GM12878 (cell line): ENCODE measurements at regions not wholly inside any gene's neighbourhood (a gene's known extent, or its start where the extent isn't known, plus 50 kb on each side); places are given as distances from the start of the nearest gene placed in this dataset.

Source experiments
- ATAC-seq: fragments of 200-7000 bp; cut with Tn5 transposase; 3 replicates; pipeline ENCODE4 v1.9.1; 2020; ENCODE audit warnings: mild to moderate bottlenecking, moderate library complexity
- BruUV-seq: library from RNA; stranded (reverse); fragments of 400-500 nt; replicated peaks from 2 replicates; lab custom pipeline; 2021; lab: Mats Ljungman, UMichigan
- CTCF ChIA-PET: fragments of 300-600 bp; sonication (Branson Sonifier 250); formaldehyde crosslinking; extraction: SDS; loops from one replicate; lab custom pipeline; 2021; ENCODE audit warnings: inconsistent platforms; lab: Yijun Ruan, JAX
- POLR2A ChIA-PET: fragments of 350-600 bp; formaldehyde crosslinking; extraction: SDS; loops from one replicate; lab custom pipeline; 2021; ENCODE audit warnings: inconsistent platforms; lab: Charles Lee
- RAD21 ChIA-PET: fragments of 300-600 bp; sonication (Branson Sonifier 250); formaldehyde crosslinking; loops from one replicate; lab custom pipeline; 2023; ENCODE audit warnings: antibody characterized with exemption; ENCODE audit not compliant: unreplicated experiment; lab: Charles Lee
- SMC1A ChIA-PET: fragments of 300-600 bp; sonication (Branson Sonifier 250); formaldehyde crosslinking; loops from one replicate; lab custom pipeline; 2023; ENCODE audit not compliant: unreplicated experiment, uncharacterized antibody; lab: Charles Lee
- DNase-seq: peaks from one replicate; pipeline ENCODE4 v3.0.0-alpha.2; 2011; ENCODE audit warnings: low read depth, low spot score
- FAIRE-seq: peaks from 3 replicates; lab custom pipeline; 2011; peaks lifted over from hg19 to GRCh38; lab: Jason Lieb, UNC
- H2AFZ ChIP-seq: 2 replicates; pipeline ENCODE4 v1.6.0; 2011; ENCODE audit warnings: low read depth, low read length, control low read depth; ENCODE audit not compliant: control insufficient read depth
- H3K27ac ChIP-seq: 2 replicates; pipeline ENCODE4 v1.5.1; 2011; ENCODE audit warnings: control low read depth; ENCODE audit not compliant: control insufficient read depth, insufficient read depth
- H3K27me3 ChIP-seq, 2 experiments: replicated peaks in 1 of 2; 2 replicates each; pipeline versions ENCODE4 v1.6.0 to v1.6.1; 2011; ENCODE audit warnings: low read length in 1 of 2; ENCODE audit not compliant: control insufficient read depth in 2 of 2, insufficient read depth in 2 of 2
- H3K36me3 ChIP-seq, 2 experiments: 2 replicates each; pipeline ENCODE4 v1.5.1; 2011; ENCODE audit warnings: low read length in 1 of 2; ENCODE audit not compliant: control insufficient read depth in 2 of 2, insufficient read depth in 2 of 2
- H3K4me1 ChIP-seq: 2 replicates; pipeline ENCODE4 v1.6.1; 2011; ENCODE audit warnings: mild to moderate bottlenecking, low read length, moderate library complexity, mixed read lengths; ENCODE audit not compliant: control insufficient read depth, insufficient read depth
- H3K4me2 ChIP-seq: 2 replicates; pipeline ENCODE4 v1.6.0; 2011; ENCODE audit warnings: control low read depth; ENCODE audit not compliant: control insufficient read depth, insufficient read depth
- H3K4me3 ChIP-seq: fragments of 200-600 bp; sonication (generic); 2 replicates; pipeline ENCODE4 v1.5.1; 2016
- H3K79me2 ChIP-seq: 2 replicates; pipeline ENCODE4 v1.6.0; 2011; ENCODE audit warnings: low read length; ENCODE audit not compliant: control insufficient read depth, insufficient read depth
- H3K9ac ChIP-seq: 2 replicates; pipeline ENCODE4 v1.8.0; 2011; ENCODE audit warnings: low read length, control low read depth, mixed read lengths; ENCODE audit not compliant: control insufficient read depth, insufficient read depth
- H3K9me3 ChIP-seq: replicated peaks from 3 replicates; pipeline ENCODE4 v1.5.1; 2011; ENCODE audit warnings: mild to moderate bottlenecking, low read length; ENCODE audit not compliant: control insufficient read depth, insufficient read depth
- H4K20me1 ChIP-seq: 2 replicates; pipeline ENCODE4 v1.6.0; 2011; ENCODE audit not compliant: control insufficient read depth, insufficient read depth
- E4F1 ChIP-seq: fragments of 450-650 bp; IDR thresholded peaks from 2 replicates; pipeline ENCODE4 v1.6.1; 2018; ENCODE audit warnings: borderline replicate concordance, mild to moderate bottlenecking; ENCODE audit not compliant: partially characterized antibody
- EGR1 ChIP-seq, 2 experiments: IDR thresholded peaks; 1 replicate in 1 of 2; 2 replicates in 1 of 2; pipeline ENCODE4 v1.6.1; 2011 to 2012; ENCODE audit warnings: low read depth in 2 of 2, low read length in 2 of 2, borderline replicate concordance in 1 of 2, mild to moderate bottlenecking in 1 of 2, moderate library complexity in 1 of 2
- KDM1A ChIP-seq: fragments of 200-600 bp; sonication (generic); IDR thresholded peaks from 2 replicates; pipeline ENCODE4 v1.6.1; 2016; ENCODE audit warnings: borderline replicate concordance
- KLF5 ChIP-seq: fragments of 450-650 bp; IDR thresholded peaks from 2 replicates; pipeline ENCODE4 v1.6.1; 2014; ENCODE audit warnings: mild to moderate bottlenecking; ENCODE audit not compliant: partially characterized antibody
- STAT1 ChIP-seq: fragments of 450-650 bp; conservative IDR thresholded peaks from 2 replicates; pipeline ENCODE4 v1.6.1; 2014; ENCODE audit warnings: antibody characterized with exemption, mild to moderate bottlenecking
- SUPT20H ChIP-seq: IDR thresholded peaks from 2 replicates; pipeline ENCODE4 v1.6.1; 2011; ENCODE audit warnings: low read depth, mild to moderate bottlenecking, low read length, moderate library complexity, borderline replicate concordance; ENCODE audit not compliant: control insufficient read depth
- TCF7 ChIP-seq: IDR thresholded peaks from 2 replicates; pipeline ENCODE4 v1.6.1; 2014; ENCODE audit warnings: antibody characterized with exemption, borderline replicate concordance
- ZNF24 ChIP-seq: fragments of 450-650 bp; IDR thresholded peaks from 2 replicates; pipeline ENCODE4 v1.6.1; 2017; ENCODE audit warnings: antibody characterized with exemption, mild to moderate bottlenecking
- in situ Hi-C: fragments of 300-500 bp; cut with MboI; formaldehyde crosslinking; loops from 9 replicates; pipeline ENCODE4 v1.14.3; 2018; ENCODE audit warnings: mixed read lengths
- intact Hi-C: fragments of 100-400 bp; cut with micrococcal nuclease; formaldehyde crosslinking; loops from one replicate; pipeline ENCODE4 v1.14.2; 2022; ENCODE audit not compliant: unreplicated experiment

- H3K4me1 ChIP-seq: no peaks in the 10 kb centered on the region
- no peaks in the 10 kb centered on the region for H4K20me1 ChIP-seq
- H3K4me3 ChIP-seq: no peak overlapping the region
- CTCF ChIA-PET: no interaction called here
- no peaks in the 10 kb centered on the region for H3K9me3 ChIP-seq
- no peaks in the 10 kb centered on the region for H3K27me3 ChIP-seq
- SMC1A ChIA-PET: no interaction called here
- in situ Hi-C loops (no loop called here), intact Hi-C loops (no loop called here)
- H3K4me2 ChIP-seq: no peak overlapping the region
- POLR2A ChIA-PET: no interaction called here
- H3K9ac ChIP-seq: no peak overlapping the region
- RAD21 ChIA-PET: no interaction called here
- BruUV-seq: no TSS peak
- FAIRE-seq (no peak), ATAC-seq (no peak), DNase-seq (no peak)
- no peaks in the 10 kb centered on the region for H3K79me2 ChIP-seq
- no peak overlapping the region for H2AFZ ChIP-seq
- TF ChIP-seq KLF5: no peak
- TF ChIP-seq KDM1A: no peak
- TF ChIP-seq STAT1: no peak
- no peak for TF ChIP-seq SUPT20H
- no peak for TF ChIP-seq ZNF24
- H3K36me3 ChIP-seq: no peaks in the 10 kb centered on the region
- H3K27ac ChIP-seq: no peak overlapping the region
These were observed 175.6 kb downstream of the RELL1 start for GRCh38 chr4:37510626-37511025.

GRCh38 chr4:37503261-37503660, 182.9 kb downstream of the RELL1 start:
- intact Hi-C loops: no loop called here
- Histone ChIP-seq H3K4me3 (no peak overlapping the region), H3K27ac (no peak overlapping the region), H3K79me2 (no peaks in the 10 kb centered on the region)
- no peak for DNase-seq
- TF ChIP-seq E4F1 (no peak), TCF7 (no peak), EGR1 (IDR thresholded peaks at IDR 0.05; ENCODE audit: borderline replicate concordance in 1 of 2, low read depth in 2 of 2, low read length in 2 of 2) (no peak)
- TF ChIP-seq, all 136 proteins: peak for 0
- Histone ChIP-seq H2AFZ (no peak overlapping the region), H3K9ac (no peak overlapping the region), H3K4me1 (no peaks in the 10 kb centered on the region), H4K20me1 (no peaks in the 10 kb centered on the region), H3K27me3 (peaks cover 0 to 2% of the 10 kb centered on the region in 2 experiments; a peak in 1 of 4 replicates), H3K4me2 (no peak overlapping the region), H3K36me3 (no peaks in the 10 kb centered on the region), H3K9me3 (no peaks in the 10 kb centered on the region)
- in situ Hi-C loops: no loop called here
- no TSS peak for BruUV-seq
- SMC1A ChIA-PET: no interaction called here
- POLR2A ChIA-PET: no interaction called here
- RAD21 ChIA-PET: no interaction called here
- CTCF ChIA-PET: no interaction called here
- FAIRE-seq (no peak), ATAC-seq (no peak)
